ENCODE measurements at regions not wholly inside any gene's neighbourhood (a gene's known extent, or its start where the extent isn't known, plus 50 kb on each side); places are given as distances from the start of the nearest gene placed in this dataset.
"Not testable (repeated sequence)": the region's sequence is repeated elsewhere in the genome, so short reads cannot be mapped to it uniquely, and the experiment has no call there.

GRCh38 chr1:65020774-65021173, 54.4 kb upstream of the JAK1 start:
- DNase-seq = no peak

- peak in 1 of 58 donors; percentile 29 for DNase-seq
These were observed 55.4 kb upstream of the JAK1 start for GRCh38 chr1:65021795-65022194.

GRCh38 chr1:65022216-65022615, 55.9 kb upstream of the JAK1 start:
- no peak for DNase-seq

DNA sequence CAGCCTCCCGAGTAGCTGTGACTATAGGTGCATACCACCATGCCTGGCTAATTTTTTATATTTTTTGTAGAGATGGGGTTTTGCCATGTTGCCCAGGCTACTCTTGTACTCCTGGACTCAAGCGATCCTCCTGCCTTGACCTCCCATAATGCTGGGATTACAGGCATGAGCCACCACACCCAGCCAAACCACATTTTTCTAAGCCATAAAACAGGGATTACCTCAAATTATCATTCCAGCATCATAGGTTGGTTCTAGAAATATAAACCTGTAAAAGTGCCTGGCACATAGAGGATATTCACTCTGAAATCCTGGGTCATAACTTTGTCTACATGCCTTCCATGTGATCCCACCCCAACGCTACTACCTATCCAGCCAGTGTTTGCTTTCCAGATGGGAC, 59.4 kb upstream of the JAK1 start:
- no peak for DNase-seq

GRCh38 chr1:65026235-65026634, 59.9 kb upstream of the JAK1 start:
- DNase-seq = no peak

DNA sequence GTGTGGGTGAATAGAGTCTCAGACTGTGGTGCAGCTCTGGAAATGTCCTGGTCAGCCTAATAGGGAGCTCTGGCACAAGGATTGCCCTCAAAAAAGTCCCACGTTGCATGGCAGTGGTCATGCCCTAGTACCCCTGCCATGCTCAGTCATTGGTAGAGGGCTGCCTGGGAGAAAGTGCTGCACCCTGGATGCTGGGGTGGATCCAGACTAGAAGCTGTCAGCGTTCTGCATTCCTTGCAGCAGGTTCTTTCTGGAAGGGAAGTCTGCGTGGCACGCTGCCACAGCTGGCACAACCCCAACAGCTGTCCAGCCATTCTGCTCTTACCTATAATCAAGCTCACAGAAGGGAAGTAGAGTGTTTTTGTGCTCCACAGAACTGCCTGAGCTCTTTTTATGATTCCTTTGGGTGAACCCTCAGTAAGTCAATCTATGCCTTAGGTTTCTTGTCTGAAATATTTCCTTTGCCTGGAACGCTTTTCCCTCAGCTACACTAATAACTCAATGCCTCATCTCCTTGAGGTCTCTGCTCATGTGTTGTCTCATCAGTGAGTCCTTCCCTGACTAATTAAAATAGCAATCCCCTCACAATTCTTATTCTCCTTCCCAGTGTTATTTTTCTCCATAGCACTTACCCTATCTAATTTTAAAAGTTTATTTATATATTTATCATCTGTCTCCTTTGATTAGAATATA, 61.5 kb upstream of the JAK1 start:
- peak in 20 of 58 donors; percentile 1 to 27 (median 14) for DNase-seq

DNA sequence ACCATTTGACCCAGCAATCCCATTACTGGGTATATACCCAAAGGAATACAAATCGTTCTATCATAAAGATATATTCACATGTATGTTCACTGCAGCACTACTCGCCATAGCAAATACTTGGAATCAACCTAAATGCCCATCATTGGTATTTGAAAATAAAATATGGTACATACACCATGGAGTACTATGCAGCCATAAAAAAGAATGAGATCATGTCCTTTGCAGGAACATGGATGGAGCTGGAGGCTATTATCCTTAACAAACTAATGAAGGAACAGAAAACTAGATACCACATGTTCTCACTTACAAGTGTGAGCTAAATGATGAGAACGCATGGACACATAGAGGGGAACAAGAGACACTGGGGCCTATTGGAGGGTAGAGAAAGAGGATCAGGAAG, 63.1 kb upstream of the JAK1 start:
- DNase-seq = not testable (repeated sequence)

DNA sequence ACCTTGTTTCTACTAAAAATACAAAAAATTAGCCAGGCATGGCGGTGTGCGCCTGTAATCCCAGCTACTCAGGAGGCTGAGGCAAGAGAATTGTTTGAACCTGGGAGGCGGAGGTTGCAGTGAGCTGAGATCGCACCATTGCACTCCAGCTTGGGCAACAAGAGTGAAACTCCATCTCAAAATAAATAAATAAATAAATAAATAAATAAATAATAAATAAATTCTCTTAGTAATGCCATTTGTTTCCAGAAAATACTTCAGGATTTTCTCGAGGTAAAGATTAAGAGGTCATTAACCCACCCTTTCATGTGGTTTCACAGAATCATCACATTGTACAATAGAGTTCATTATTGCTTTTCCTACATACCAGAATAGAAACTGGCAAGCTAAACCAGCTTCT, 68.5 kb upstream of the JAK1 start:
- not testable (repeated sequence) for DNase-seq

GRCh38 chr1:65036570-65037051, 70.3 kb upstream of the JAK1 start:
- no peak for DNase-seq

DNA sequence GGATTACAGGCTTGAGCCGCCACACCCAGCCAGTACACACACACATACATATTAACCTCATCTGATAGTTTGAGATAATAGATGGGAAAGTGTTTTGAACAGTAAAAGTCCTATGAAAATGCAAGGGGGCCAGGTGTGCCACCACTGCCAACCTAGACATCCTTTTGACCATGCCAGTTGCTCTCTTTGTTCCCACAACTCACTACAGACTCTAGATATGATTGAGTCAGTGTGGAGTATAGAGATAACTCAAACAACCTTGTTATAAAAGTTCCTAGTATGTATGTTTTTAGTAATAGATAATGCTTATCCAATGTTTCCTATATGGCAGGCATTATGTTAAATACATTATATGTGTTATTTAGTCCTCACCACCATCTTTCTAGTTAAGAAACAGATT, 72.7 kb upstream of the JAK1 start:
- DNase-seq = no peak

DNA sequence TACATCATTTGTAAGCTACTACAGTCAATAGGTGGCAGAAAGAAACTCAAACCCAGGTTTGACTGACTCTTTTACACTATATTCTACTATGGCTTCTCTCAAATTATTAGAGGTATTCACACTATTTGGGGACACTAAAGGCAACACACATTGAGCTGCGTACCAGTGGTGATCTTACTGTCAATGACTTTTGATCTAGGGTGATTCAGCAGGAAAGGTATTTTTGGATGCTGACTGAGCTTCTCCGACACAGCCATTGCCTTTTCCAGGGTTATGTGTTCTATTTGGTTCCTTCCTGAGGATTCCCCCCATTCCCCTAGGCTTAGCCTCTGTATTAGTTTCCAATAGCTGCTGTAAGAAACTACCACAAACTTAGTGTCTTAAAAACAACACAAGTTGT, 73.2 kb upstream of the JAK1 start:
- no peak for DNase-seq

GRCh38 chr1:65042467-65042866, 76.1 kb upstream of the JAK1 start:
- no peak for DNase-seq

- no peak for DNase-seq
These were observed 78.1 kb upstream of the JAK1 start for GRCh38 chr1:65044411-65044810.

- peak in 1 of 58 donors; percentile 7 for DNase-seq
These were observed 78.9 kb upstream of the JAK1 start for GRCh38 chr1:65045022-65045817.

GRCh38 chr1:65048335-65048734, 82.0 kb upstream of the JAK1 start:
- no peak for DNase-seq

GRCh38 chr1:65049941-65050713, 83.8 kb upstream of the JAK1 start:
- no peak for DNase-seq

DNA sequence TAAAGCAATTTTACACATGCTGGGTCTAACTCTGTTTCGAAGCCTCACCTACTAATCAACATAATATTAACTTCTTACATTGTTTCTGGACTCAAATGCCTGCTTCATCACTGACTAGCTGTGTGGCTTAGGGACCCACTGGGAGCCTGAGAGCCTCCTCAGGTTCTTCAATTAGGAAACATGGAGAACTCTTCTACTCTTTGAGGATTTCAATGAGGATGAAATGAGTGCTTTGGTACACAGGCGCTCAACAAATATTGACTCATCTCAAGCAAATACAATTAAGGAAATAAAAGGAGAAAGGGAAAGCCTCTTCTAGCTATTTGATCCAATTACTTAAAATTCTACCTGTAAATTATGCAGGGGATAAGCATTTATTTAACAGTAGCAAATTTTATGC, 84.4 kb upstream of the JAK1 start:
- DNase-seq = no peak

GRCh38 chr1:65054481-65054880, 88.1 kb upstream of the JAK1 start:
- no peak for DNase-seq

- no peak for DNase-seq
These were observed 89.4 kb upstream of the JAK1 start for GRCh38 chr1:65055747-65056146.

- DNase-seq = no peak
These were observed 89.9 kb upstream of the JAK1 start for GRCh38 chr1:65056234-65056633.

DNA sequence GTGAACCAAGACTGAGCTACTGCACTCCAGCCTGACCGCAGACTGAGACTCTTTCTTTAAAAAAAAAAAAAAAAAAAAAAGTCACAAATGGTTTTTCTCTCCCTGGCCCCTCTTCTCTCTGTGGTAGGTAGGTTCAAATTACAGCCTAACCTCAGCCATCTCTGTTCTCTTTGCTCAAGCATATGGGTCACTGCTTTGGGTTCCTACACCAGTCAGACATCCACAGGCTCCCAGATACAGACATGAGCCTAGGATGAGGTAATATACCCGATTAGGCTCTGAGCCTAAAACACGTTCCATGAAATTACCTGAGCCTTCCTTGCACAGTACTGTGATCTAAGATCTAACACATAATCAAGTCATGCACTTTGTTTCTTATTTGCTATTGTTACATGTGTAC, 90.5 kb upstream of the JAK1 start:
- DNase-seq = no peak

DNA sequence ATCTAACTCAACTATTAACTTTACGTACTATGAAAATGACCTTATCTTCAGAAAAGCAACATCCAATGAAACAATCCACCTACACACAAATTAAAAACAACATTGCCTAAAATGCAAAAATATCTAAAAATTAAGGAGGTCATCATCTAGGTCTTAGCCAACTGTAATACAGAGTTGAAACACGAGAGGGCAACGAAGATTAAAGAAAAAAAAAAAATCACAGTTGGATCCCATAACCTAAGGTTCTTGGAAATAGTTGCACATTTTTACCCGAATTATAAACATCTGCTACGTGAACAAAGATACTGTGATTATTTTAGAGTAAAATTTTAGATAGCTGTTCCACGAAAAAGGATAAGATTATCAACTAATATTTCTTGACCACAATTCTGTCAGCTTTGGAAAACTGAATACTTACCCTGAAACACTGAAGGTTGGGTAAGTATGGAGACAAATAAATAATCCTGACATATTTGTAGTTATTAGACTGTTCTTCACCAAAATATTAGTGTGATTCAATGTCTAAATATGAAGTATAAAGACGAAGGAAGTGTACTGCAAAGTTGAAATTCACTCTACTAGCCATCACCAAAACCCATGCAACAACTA, 88.0 kb upstream of the AK4 start:
- no peak for DNase-seq
